Fibroblast of mammary gland (primary cell): ENCODE measurements at regions not wholly inside any gene's neighbourhood (a gene's known extent, or its start where the extent isn't known, plus 50 kb on each side); places are given as distances from the start of the nearest gene placed in this dataset.

Experiments used
- DNase-seq: peaks from one replicate; pipeline ENCODE4 v3.0.0-alpha.2; 2010; ENCODE audit warnings: low read depth
- H3K4me3 ChIP-seq: 2 replicates; pipeline ENCODE4 v1.5.1; 2011; ENCODE audit warnings: low read depth, mild to moderate bottlenecking, low read length, moderate library complexity; ENCODE audit not compliant: control insufficient read depth
- TF ChIP-seq, protein P1 (sequence below): conservative IDR thresholded peaks from 2 replicates; pipeline ENCODE4 v1.5.1; 2011; ENCODE audit warnings: low read depth, low read length, inconsistent platforms; ENCODE audit not compliant: control insufficient read depth, insufficient read depth

DNA sequence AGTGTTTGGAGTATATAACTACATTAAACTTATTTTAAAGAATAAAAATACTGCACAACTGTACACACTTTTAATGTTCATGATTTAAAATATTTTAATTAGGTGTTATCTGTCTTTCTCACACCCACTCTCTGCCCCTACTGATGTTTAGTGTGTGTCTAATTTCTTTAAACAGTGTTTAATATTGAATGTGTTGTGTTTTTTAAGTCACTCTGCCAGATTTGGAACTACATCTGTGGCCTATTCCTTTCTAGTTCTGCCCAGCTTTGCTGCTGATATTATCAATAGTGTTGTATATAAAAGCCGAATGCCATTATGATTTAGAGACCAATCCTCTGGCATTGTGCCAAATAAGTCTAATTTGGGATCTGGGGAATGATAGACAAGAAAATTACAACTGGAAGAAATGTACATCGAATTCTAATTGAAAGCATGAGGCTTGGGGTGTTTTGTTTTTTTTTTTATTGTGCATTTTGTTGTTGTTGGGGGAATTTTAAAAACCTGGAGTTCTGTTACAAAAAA is 398.0 kb downstream of the CPS1 start:
- TF ChIP-seq, protein P1, sequence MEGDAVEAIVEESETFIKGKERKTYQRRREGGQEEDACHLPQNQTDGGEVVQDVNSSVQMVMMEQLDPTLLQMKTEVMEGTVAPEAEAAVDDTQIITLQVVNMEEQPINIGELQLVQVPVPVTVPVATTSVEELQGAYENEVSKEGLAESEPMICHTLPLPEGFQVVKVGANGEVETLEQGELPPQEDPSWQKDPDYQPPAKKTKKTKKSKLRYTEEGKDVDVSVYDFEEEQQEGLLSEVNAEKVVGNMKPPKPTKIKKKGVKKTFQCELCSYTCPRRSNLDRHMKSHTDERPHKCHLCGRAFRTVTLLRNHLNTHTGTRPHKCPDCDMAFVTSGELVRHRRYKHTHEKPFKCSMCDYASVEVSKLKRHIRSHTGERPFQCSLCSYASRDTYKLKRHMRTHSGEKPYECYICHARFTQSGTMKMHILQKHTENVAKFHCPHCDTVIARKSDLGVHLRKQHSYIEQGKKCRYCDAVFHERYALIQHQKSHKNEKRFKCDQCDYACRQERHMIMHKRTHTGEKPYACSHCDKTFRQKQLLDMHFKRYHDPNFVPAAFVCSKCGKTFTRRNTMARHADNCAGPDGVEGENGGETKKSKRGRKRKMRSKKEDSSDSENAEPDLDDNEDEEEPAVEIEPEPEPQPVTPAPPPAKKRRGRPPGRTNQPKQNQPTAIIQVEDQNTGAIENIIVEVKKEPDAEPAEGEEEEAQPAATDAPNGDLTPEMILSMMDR: no peak
- no peak for DNase-seq
- H3K4me3 ChIP-seq: no peak overlapping the region

DNA sequence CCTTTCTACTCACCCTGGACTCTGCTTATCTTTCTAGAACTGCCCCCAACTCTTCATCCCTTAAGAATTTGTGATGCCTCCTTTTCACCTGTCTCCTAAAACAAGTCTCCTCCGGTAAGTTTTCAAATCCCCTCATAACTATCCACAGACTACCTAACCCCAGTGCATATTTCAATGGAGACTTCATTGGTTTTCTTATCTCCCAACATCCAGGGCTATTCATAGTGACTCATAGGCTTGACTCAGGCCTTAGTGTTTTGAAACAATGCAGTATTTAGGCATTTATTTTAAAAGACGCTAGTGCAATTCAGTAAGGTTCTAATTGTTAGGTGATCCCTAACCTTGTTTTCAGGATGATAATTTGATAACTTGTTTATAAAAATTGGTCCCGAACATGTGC is 399.2 kb downstream of the CPS1 start:
- DNase-seq: peak; percentile 37
- H3K4me3 ChIP-seq: no peak overlapping the region
- TF ChIP-seq, protein P1: no peak

DNA sequence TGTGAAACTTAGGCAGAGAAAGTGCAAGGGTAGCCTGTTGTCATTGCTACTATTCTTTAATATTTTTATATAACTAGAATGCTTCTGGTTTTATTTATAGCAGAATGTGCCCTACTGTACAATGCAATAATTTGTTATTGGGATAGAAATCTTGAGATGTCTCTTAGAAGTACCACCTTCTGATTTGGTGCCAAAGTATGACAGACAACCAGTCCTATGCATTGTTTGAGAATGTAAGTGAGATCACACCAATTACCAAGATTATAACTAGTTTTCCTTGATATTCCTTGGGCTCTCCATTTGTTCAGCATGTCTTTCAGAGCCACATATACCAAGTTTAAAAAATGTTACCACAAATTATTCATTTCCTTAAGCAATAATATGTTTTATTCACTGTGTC is 399.7 kb downstream of the CPS1 start:
- no peak for DNase-seq
- H3K4me3 ChIP-seq: no peak overlapping the region
- TF ChIP-seq, protein P1: no peak

DNA sequence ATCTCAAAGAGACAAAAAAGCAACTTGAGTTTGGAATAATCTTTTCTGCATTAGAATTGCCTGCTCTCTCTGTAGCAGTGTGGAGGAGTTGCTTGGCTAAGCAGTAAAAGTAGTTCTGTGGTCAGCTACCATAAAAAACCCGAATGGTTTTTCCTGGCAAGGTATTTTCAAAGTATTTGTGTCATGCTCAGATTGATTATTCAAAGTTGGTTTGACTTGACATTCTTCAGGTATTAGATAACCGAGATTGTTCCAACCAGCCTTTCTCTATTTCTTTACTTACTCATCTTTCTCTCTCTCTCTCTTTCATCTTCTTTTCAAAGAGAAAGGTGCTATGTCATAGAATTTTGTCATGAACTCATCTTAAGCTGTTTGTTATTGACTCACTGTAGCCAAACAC is 404.9 kb downstream of the CPS1 start:
- no peak for DNase-seq
- H3K4me3 ChIP-seq: no peak overlapping the region
- TF ChIP-seq, protein P1: no peak

DNA sequence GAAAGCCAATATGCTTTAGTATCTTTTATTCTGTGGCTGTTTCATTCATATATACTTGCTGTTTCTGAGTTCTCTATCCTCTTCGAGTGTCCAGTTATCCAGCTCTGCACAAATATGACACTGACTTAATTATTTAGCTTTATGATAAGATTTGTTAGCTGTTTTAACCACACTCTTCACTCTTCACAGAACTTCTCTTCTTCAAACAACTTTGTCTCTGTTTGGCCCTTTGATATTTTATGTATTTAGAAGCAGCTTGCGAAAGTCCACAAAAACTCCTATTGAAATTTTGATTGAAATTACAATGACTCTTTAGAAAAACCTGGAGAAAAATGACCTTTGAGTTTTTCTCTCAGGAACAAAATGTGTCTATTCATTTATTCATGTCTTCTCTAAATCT is 407.0 kb downstream of the CPS1 start:
- no peak overlapping the region for H3K4me3 ChIP-seq
- TF ChIP-seq, protein P1: no peak

DNA sequence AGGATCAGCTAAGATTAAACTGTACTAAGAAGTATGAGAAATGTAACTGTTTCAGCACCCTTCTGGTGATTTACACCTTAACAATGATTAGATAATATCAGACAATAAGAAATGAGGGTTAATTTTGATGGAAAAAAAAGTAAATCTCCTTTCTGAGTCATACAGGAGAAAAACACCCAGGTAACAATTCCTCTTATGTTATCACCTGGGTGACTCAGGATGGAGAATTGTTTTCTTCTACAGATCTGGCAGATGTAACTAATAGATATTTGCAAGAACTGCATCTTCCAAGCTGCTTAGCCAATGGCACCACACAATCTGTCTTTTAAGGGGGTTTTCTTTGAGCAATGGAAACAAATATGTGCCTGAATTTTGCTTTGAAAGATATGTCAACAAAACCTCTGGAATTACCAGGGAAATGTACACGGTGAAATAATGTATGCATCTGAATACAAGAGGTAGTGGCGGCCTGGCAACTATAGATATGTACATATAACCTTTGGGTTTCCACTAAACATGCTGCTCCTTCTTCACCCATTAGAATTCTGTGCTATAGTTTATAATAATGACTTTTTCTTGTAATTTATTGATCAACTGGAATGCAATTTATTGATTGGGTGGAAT is 407.9 kb downstream of the CPS1 start:
- no peak overlapping the region for H3K4me3 ChIP-seq
- no peak for DNase-seq
- TF ChIP-seq, protein P1: no peak

More for the DNA sequence above, 407.0 kb downstream of the CPS1 start:
- no peak for DNase-seq
